ENCODE measurements at regions not wholly inside any gene's neighbourhood (a gene's known extent, or its start where the extent isn't known, plus 50 kb on each side); places are given as distances from the start of the nearest gene placed in this dataset.

GRCh38 chr16:85202051-85202601 lies 89.9 kb upstream of the CIBAR2 start:
- no peaks in the 10 kb centered on the region for H3F3A ChIP-seq (ENCODE audit: control insufficient read depth, insufficient read depth)
- no peaks in the 10 kb centered on the region for H3K36me3 ChIP-seq (ENCODE audit: control insufficient read depth, low read length)
- no peak for TF ChIP-seq CTCF (IDR thresholded peaks at IDR 0.05; ENCODE audit: low read depth, low read length, poor library complexity, severe bottlenecking)
- no peak for TF ChIP-seq EZH2phosphoT487 (IDR thresholded peaks at IDR 0.05; ENCODE audit: borderline replicate concordance, low read length)
- no peaks in the 10 kb centered on the region for H3K79me2 ChIP-seq (ENCODE audit: control insufficient read depth, low read length)
- H4K20me1 ChIP-seq (ENCODE audit: control insufficient read depth, insufficient read depth, low read depth, low read length) = no peaks in the 10 kb centered on the region
- H3K27me3 ChIP-seq (ENCODE audit: control insufficient read depth, low read length) = no peaks in the 10 kb centered on the region
- no peaks in the 10 kb centered on the region for H3K4me1 ChIP-seq (ENCODE audit: control insufficient read depth, low read length)
- no peak overlapping the region for H3K27ac ChIP-seq (ENCODE audit: low read depth, low read length)
- H3K9me2 ChIP-seq (replicated peaks; ENCODE audit: control insufficient read depth, low read length) = no peaks in the 10 kb centered on the region
- no peaks in the 10 kb centered on the region for H3K9me3 ChIP-seq (ENCODE audit: control insufficient read depth, insufficient read depth, low read length)
- no peak overlapping the region for H3K4me3 ChIP-seq (ENCODE audit: low read length)
- H3K4me2 ChIP-seq (ENCODE audit: low read length) = no peak overlapping the region

DNA sequence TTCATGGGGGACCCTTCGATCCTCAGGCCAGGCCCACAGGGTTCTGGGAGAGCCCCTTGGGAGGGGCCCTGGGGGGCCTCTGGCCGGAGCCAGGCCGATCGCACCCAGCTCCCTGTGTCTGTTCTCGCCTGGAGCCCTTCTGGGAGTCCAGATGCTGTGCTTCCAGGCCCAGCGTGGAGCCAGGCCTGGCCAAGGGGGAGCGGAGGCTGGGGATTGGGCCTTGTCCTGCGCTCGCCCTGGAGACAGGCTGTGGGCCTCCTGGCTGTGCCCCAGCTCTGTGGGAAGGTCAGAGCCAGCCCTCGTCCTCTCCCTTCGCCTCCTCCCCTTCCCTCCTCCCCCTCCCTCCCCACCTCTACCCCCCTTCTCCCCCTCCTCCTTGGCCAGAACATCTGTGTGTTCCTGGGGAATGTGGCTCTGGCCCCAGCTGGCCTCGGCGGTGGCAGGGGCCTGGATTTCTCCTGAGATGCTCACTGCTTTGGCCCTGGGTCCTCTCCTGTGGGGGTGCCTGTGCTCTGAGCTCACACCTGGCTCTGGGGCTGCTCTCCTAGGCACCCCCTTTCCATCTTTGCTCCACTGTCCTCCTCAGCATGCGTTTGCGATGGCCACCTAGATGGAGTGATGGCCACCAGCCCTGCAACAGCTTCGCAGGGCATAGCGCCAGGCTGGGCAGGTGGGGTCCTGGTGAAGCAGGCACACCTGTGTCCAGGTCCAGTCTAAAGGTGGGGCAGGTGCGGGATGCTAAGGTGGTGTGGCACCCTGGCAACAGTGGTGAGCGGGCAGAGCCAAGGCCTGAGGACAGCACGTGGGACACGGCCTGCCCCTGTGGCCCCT lies 90.6 kb upstream of the CIBAR2 start:
- Histone ChIP-seq H3K4me3 (ENCODE audit: low read length) (no peak overlapping the region), H3K79me2 (ENCODE audit: control insufficient read depth, low read length) (no peaks in the 10 kb centered on the region), H3F3A (ENCODE audit: control insufficient read depth, insufficient read depth) (no peaks in the 10 kb centered on the region), H3K27ac (ENCODE audit: low read depth, low read length) (no peak overlapping the region), H3K27me3 (ENCODE audit: control insufficient read depth, low read length) (no peaks in the 10 kb centered on the region), H3K4me2 (ENCODE audit: low read length) (no peak overlapping the region), H4K20me1 (ENCODE audit: control insufficient read depth, insufficient read depth, low read depth, low read length) (no peaks in the 10 kb centered on the region), H3K9me2 (replicated peaks; ENCODE audit: control insufficient read depth, low read length) (no peaks in the 10 kb centered on the region), H3K4me1 (ENCODE audit: control insufficient read depth, low read length) (no peaks in the 10 kb centered on the region), H3K9me3 (ENCODE audit: control insufficient read depth, insufficient read depth, low read length) (no peaks in the 10 kb centered on the region), H3K36me3 (ENCODE audit: control insufficient read depth, low read length) (no peaks in the 10 kb centered on the region)
- TF ChIP-seq CTCF (IDR thresholded peaks at IDR 0.05; ENCODE audit: low read depth, low read length, poor library complexity, severe bottlenecking) = no peak
- no peak for TF ChIP-seq EZH2phosphoT487 (IDR thresholded peaks at IDR 0.05; ENCODE audit: borderline replicate concordance, low read length)

DNA sequence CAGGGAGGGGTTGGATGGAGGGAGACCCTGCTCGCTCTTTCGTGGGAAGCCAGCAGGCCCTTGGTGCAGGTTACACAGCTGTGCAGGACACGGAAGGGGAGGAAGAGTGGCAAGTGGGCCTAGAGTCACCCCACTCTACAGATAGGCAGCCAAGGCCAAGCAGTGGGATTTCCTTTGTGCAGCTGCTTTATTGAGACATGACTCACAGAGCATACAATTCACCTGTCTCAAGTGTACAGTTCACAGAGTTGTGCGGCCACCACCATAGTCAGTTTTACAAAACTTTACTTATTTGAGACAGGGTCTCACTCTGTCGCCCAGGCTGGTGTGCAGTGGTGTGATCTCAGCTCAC lies 91.2 kb upstream of the CIBAR2 start:
- Histone ChIP-seq H3K27me3 (ENCODE audit: control insufficient read depth, low read length) (no peaks in the 10 kb centered on the region), H3K9me2 (replicated peaks; ENCODE audit: control insufficient read depth, low read length) (no peaks in the 10 kb centered on the region), H3K79me2 (ENCODE audit: control insufficient read depth, low read length) (no peaks in the 10 kb centered on the region), H3K9me3 (ENCODE audit: control insufficient read depth, insufficient read depth, low read length) (no peaks in the 10 kb centered on the region), H4K20me1 (ENCODE audit: control insufficient read depth, insufficient read depth, low read depth, low read length) (no peaks in the 10 kb centered on the region), H3K4me3 (ENCODE audit: low read length) (no peak overlapping the region), H3K4me1 (ENCODE audit: control insufficient read depth, low read length) (no peaks in the 10 kb centered on the region), H3K36me3 (ENCODE audit: control insufficient read depth, low read length) (no peaks in the 10 kb centered on the region), H3K27ac (ENCODE audit: low read depth, low read length) (no peak overlapping the region), H3F3A (ENCODE audit: control insufficient read depth, insufficient read depth) (no peaks in the 10 kb centered on the region), H3K4me2 (ENCODE audit: low read length) (no peak overlapping the region)
- TF ChIP-seq EZH2phosphoT487 (IDR thresholded peaks at IDR 0.05; ENCODE audit: borderline replicate concordance, low read length) (no peak), CTCF (IDR thresholded peaks at IDR 0.05; ENCODE audit: low read depth, low read length, poor library complexity, severe bottlenecking) (no peak)
